Thoracic aorta (tissue), 2 donors: ENCODE measurements at regions not wholly inside any gene's neighbourhood (a gene's known extent, or its start where the extent isn't known, plus 50 kb on each side); places are given as distances from the start of the nearest gene placed in this dataset.

Source experiments
- ATAC-seq: fragments of 150-250 bp; one replicate; pipeline ENCODE4 v1.8.0; 2017; ENCODE audit warnings: low read depth; ENCODE audit not compliant: insufficient number of reproducible peaks, low FRiP score
- DNase-seq: peaks from one replicate; pipeline ENCODE4 v3.0.0-alpha.2; 2020; ENCODE audit warnings: low spot score
- H3K27ac ChIP-seq, 2 donors: fragments of 200-600 bp; sonication (generic); 1 replicate in 1 of 2; 2 replicates in 1 of 2; pipeline ENCODE4 v1.5.1; 2016; ENCODE audit warnings: mild to moderate bottlenecking in 2 of 2, moderate library complexity in 2 of 2
- H3K27me3 ChIP-seq: fragments of 200-600 bp; sonication (generic); replicated peaks from 2 replicates; pipeline ENCODE4 v1.6.0; 2016; ENCODE audit warnings: mild to moderate bottlenecking; ENCODE audit not compliant: insufficient read depth
- H3K36me3 ChIP-seq: fragments of 200-600 bp; sonication (generic); one replicate; pipeline ENCODE4 v1.5.1; 2016
- H3K4me1 ChIP-seq, 2 donors: fragments of 200-600 bp; sonication (generic); 1 replicate in 1 of 2; 2 replicates in 1 of 2; pipeline versions ENCODE4 v1.5.1 to v1.6.0; 2016; ENCODE audit warnings: low read depth in 2 of 2, mild to moderate bottlenecking in 1 of 2; ENCODE audit not compliant: control insufficient read depth in 1 of 2
- H3K4me3 ChIP-seq: fragments of 200-600 bp; sonication (generic); 2 replicates; pipeline ENCODE4 v1.5.1; 2016; ENCODE audit warnings: mild to moderate bottlenecking
- H3K9me3 ChIP-seq: fragments of 200-600 bp; sonication (generic); 2 replicates; pipeline ENCODE4 v1.5.1; 2016
- CTCF ChIP-seq: fragments of 200-600 bp; sonication (generic); IDR thresholded peaks from one replicate; pipeline ENCODE4 v1.5.1; 2019; ENCODE audit warnings: antibody characterized with exemption

DNA sequence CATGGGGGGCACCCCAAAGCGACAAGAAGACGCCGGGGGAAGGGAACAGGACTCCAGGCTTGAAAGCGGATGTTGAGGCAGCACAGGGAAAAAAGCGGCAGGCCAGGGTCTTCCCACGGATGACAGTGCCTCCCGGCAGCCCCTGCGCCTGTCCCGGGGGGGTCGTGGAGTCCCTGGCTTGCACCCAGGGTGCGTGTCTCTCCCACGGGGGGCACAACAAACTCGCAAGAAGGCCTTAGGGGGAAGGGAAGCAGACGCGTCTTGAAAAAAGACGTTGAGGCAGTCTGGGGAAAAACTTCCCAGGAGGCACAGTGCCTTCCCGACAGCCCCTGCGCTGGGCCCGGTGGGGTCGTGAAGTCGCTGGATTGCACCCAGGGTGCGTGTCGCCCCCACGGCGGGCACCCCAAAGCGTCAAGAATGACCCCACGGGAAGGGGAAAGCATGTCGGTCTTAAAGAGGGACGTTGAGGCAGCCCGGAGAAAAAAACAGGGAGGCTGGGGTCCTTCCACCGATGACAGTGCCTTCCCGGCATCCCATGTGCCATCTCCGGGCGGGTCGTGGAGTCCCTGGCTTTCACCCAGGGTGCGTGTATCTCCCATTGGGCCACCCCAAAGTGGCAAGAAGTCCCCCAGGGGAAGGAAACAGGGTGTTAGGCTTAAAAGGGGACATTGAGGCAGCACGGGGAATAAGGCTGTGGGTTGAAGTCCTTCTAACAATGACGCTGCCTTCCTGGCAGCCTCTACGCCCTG lies 159.9 kb upstream of the ALG10B start:
- Histone ChIP-seq H3K27ac (no peak overlapping the region), H3K9me3 (no peaks in the 10 kb centered on the region), H3K4me3 (no peak overlapping the region), H3K36me3 (no peaks in the 10 kb centered on the region), H3K27me3 (no peaks in the 10 kb centered on the region), H3K4me1 (no peaks in the 10 kb centered on the region)
- TF ChIP-seq CTCF = no peak
- no peak for ATAC-seq
- no peak for DNase-seq

- Histone ChIP-seq H3K27ac (no peak overlapping the region), H3K36me3 (no peaks in the 10 kb centered on the region), H3K27me3 (no peaks in the 10 kb centered on the region), H3K9me3 (no peaks in the 10 kb centered on the region), H3K4me1 (no peaks in the 10 kb centered on the region), H3K4me3 (no peak overlapping the region)
- DNase-seq (no peak), ATAC-seq (no peak)
- TF ChIP-seq CTCF = no peak
Observed at GRCh38 chr12:38157274-38157932, 159.2 kb upstream of the ALG10B start.

DNA sequence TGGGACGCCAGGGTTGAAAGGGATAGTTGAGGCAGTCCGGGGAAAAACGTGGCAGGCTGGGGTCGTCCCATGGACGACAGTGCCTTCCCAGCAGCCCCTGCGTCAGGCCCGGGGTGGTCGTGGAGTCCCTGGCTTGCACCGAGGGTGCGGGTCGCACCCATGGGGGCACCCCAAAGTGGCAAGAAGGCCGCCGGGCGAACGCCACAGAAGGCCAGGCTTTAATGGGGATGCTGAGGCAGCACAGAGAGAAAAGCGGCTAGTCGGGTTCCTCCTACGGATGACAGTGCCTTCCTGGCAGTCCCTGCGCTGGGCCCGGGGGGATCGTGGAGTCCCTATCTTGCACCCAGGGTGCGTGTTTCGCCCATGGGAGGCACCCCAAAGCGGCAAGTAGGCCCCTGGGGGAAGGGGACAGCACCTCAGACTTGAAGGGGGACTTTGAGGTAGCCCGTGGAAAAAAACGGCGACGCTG lies 158.6 kb upstream of the ALG10B start:
- no peaks in the 10 kb centered on the region for H3K4me1 ChIP-seq
- H3K27me3 ChIP-seq = no peaks in the 10 kb centered on the region
- H3K36me3 ChIP-seq = no peaks in the 10 kb centered on the region
- no peak for ATAC-seq
- TF ChIP-seq CTCF = no peak
- H3K27ac ChIP-seq = no peak overlapping the region
- DNase-seq = no peak
- H3K9me3 ChIP-seq = no peaks in the 10 kb centered on the region
- no peak overlapping the region for H3K4me3 ChIP-seq

DNA sequence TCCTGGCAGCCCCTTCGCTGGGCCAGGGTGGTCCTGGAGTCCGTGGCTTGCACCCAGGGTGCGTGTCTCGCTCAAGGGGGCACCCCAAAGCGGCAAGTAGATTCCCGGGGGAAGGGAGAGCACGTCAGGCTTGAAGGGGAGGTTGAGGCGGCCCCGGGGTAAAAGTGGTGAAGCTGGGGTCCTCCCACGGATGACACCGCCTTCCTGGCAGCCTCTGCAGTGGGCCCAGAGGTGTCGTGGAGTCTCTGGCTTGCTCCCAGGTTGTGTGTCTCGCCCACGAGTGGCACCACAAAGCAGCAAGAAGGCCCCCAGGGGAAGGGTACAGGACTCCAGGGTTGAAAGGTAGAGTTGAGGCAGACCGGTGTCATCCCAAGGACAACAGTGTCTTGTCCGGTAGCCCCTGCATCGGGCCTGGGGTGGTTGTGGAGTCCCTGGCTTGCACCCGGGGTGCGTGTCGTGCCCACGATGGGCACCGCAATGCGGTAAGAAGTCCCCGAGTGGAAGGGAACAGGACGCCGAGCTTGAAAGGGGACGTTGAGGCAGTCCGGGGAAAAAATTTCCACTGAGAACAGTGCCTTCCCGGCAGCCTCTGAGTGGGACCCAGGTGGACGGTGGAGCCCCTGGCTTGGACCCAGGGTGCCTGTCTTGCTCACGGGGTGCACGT lies 158.0 kb upstream of the ALG10B start:
- DNase-seq = no peak
- no peak for TF ChIP-seq CTCF
- Histone ChIP-seq H3K4me1 (no peaks in the 10 kb centered on the region), H3K4me3 (no peak overlapping the region), H3K27me3 (no peaks in the 10 kb centered on the region), H3K27ac (no peak overlapping the region), H3K9me3 (no peaks in the 10 kb centered on the region), H3K36me3 (no peaks in the 10 kb centered on the region)
- no peak for ATAC-seq

- DNase-seq = no peak
- Histone ChIP-seq H3K36me3 (no peaks in the 10 kb centered on the region), H3K27ac (no peak overlapping the region), H3K4me1 (no peaks in the 10 kb centered on the region), H3K27me3 (no peaks in the 10 kb centered on the region), H3K4me3 (no peak overlapping the region), H3K9me3 (no peaks in the 10 kb centered on the region)
- ATAC-seq = no peak
- no peak for TF ChIP-seq CTCF
Observed at GRCh38 chr12:38159092-38159551, 157.5 kb upstream of the ALG10B start.
